Retinal pigment epithelial cell (primary cell): ENCODE measurements at regions not wholly inside any gene's neighbourhood (a gene's known extent, or its start where the extent isn't known, plus 50 kb on each side); places are given as distances from the start of the nearest gene placed in this dataset.
"Not testable (repeated sequence)": the region's sequence is repeated elsewhere in the genome, so short reads cannot be mapped to it uniquely, and the experiment has no call there.

Experiments
- DNase-seq: peaks from one replicate; pipeline ENCODE4 v3.0.0-alpha.2; 2010; ENCODE audit warnings: low read depth
- H3K4me3 ChIP-seq: 2 replicates; pipeline ENCODE4 v1.5.1; 2011; ENCODE audit warnings: mild to moderate bottlenecking, low read length, control low read depth, moderate library complexity
- TF ChIP-seq, protein P1 (sequence below): conservative IDR thresholded peaks from 2 replicates; pipeline ENCODE4 v1.5.1; 2011; ENCODE audit warnings: low read depth, low read length, control low read depth, inconsistent platforms

DNA sequence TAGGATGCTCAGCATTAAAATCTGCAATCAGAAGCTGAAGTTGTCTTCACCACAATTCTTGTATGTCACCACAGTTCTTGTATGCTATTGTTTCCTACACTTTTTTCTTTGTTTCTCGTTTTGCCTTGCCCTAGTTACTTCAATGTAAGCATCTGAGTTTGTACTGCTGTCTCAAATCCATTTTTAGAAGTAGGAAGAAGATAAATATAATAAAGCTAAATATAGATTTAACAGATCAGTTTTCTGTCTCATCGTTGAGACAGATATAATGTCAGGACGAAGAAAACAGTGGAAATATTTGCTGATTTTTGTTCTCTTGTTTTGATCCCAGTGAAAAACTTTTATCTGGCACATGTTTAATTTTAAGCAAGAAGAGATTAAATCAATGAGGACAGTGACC is 318.0 kb downstream of the QKI start:
- DNase-seq = no peak
- H3K4me3 ChIP-seq = no peak overlapping the region
- TF ChIP-seq, protein P1, sequence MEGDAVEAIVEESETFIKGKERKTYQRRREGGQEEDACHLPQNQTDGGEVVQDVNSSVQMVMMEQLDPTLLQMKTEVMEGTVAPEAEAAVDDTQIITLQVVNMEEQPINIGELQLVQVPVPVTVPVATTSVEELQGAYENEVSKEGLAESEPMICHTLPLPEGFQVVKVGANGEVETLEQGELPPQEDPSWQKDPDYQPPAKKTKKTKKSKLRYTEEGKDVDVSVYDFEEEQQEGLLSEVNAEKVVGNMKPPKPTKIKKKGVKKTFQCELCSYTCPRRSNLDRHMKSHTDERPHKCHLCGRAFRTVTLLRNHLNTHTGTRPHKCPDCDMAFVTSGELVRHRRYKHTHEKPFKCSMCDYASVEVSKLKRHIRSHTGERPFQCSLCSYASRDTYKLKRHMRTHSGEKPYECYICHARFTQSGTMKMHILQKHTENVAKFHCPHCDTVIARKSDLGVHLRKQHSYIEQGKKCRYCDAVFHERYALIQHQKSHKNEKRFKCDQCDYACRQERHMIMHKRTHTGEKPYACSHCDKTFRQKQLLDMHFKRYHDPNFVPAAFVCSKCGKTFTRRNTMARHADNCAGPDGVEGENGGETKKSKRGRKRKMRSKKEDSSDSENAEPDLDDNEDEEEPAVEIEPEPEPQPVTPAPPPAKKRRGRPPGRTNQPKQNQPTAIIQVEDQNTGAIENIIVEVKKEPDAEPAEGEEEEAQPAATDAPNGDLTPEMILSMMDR = no peak

DNA sequence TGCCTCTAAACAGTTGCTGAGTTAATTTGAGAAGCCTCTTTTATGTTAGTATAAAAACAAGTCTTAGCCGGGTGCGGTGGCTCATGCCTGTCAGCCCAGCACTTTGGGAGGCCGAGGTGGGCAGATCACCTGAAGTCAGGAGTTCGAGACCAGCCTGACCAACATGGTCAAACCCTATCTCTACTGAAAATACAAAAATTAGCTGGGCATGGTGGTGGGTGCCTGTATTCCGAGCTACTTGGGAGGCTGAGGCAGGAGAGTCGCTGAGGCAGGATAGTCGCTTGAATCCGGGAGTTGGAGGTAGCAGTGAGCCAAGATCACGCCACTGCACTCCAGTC is 317.5 kb downstream of the QKI start:
- DNase-seq, H3K4me3 ChIP-seq: not testable (repeated sequence)

DNA sequence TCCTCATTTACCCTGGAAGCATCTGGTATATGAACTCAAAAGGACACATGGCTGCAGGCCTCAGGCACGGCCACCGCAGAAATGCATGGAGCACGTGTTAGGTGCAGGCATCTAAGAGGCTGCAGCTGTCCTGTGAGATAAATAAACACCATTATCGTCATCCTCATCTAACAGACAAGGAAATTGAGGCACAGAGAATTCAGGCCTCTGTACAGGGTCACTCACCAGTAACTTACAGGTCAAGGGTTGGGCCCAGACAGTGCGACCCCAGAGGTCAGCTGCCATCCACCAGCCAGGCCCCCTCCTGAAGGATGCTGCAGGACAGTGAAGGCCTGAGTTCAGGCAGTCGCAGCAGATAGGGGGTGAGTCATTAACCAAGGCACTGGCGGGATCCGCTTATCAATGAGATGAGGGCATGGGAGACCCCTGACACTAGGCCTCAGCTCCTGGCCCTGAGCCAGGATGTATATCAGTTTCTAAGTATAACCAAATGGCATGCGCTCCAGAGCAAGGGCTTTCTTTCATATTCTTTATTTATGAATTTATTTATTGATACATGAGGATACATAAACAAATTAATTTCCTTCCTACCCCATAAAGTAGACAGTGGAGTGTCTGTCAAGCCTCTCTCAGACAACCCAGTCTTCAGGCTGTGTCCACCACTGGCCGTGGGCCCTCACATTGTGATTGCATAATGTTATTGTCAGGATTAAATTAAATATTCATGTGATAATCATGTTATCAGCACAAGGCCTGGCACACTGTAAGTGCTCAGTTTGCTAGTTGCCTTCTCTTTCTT is 316.9 kb downstream of the QKI start:
- no peak overlapping the region for H3K4me3 ChIP-seq
- DNase-seq = no peak
- TF ChIP-seq, protein P1 = no peak

DNA sequence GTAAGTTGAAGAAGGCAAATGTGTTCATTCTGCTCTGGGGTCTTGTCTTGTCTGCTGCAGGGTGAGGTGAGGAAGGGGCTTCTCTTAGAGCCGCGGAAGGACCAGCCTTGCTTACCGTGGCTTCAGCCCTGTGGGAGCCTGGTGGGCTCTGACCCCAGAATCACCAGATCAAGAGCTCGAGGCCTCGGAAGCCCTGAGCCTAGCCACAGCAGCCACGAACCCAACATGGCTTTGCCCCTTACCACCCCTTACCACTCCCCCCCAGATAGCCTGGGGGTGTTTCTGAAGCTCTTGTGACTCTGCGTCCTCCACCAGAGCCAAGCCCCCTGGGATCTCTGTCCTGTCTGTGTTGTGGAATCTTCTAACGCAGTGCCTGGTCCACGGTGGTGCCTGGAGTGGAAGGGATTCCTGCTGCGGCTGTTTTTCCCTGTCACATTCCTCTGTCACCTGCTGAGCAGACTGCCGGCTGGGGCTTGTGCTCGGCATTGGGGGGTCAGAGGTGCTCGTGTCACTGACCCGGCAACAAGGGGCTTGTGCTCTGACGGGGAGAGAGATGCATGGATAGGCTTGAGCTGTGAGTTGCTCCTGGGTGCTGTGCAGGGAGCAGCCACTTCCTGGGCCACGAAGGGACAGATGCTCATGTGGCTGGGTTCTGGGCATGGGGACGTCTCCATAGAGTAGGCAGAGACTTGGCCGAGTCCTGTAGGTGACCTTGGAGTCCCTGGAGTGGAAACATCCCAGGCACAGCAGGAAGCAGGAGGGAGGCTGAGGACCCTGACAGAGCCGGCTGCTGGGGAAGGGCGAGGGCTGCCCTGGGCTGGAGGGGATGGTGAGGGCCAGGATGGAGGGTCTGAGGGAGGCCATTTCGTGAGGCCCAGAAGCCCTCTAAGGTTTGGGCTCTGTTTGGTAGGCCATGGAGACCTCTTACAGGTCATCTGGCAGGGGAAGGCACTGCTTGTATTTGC is 316.0 kb downstream of the QKI start:
- H3K4me3 ChIP-seq = no peak overlapping the region
- no peak for DNase-seq
- TF ChIP-seq, protein P1 = no peak

DNA sequence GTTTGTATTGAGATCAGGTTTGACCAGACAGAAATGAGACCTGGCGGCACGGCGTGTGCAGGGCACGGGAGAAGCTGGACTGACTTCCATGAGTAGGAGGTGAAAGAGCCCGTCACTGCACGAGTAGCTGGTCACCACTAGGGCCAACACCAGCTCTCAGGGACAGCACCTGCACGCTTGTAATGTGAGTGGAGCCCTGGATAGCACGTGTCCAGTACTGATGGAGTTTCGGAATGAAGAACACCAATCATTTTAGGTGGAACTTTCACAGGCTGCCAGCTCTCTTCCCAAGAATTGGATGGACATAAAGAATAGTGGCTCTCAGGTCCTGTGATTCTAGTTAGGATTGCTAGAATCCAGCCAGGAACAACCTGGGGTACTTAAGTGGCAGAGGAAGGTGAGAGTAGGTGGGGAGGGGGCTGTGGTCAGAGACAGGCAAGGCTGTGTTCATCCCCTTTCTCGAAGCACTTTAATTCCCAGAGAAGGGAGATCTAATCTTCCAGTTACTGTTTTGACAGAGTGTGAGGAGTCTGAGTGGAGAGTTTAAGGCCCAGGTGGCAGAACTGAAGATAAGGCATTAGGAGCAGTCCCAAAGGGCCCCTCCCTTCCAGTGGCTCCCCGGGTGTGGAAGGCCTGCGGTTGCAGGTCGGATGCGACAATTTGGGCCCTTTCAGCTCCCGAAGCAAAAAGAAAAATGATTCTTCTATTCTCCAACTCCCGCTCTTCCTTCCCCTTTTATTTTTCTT is 314.8 kb downstream of the QKI start:
- TF ChIP-seq, protein P1 = no peak
- DNase-seq = no peak
- H3K4me3 ChIP-seq = no peak overlapping the region

DNA sequence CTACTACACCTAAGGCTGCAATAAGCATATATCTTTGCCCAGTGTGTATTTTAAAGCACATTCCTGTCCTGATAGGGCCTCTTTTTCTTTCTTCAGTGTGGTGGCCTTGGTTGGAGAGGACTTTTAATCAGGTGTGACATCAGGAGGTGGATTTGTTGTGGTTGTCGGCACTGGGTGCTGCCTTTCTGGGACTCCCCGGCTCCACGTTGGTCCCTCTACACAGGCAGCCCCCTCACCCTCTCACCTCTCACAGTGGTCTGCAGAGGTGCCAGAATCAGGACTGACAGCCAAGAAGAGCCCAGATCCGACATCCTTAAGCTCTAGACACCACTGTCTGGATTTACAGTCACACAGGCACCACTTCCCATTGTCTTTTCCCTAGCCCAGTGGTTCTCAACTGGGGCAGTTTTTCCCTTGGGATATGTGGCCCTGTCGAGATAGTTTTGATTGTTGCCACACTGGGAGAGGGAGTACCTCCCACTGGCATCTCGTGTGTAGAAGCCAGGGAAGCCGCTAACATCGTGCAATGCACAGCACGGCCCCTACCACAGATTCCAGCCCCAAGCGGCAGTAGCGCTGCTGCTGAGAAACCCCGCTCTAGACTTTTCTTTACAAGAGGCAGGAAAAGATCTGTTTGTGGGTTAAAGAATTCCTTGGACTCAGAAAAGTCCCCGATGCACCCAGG is 314.1 kb downstream of the QKI start:
- TF ChIP-seq, protein P1 = no peak
- no peak for DNase-seq
- H3K4me3 ChIP-seq = no peak overlapping the region
